GM19438 (cell line): ENCODE measurements at regions not wholly inside any gene's neighbourhood (a gene's known extent, or its start where the extent isn't known, plus 50 kb on each side); places are given as distances from the start of the nearest gene placed in this dataset.
"Not testable (repeated sequence)": the region's sequence is repeated elsewhere in the genome, so short reads cannot be mapped to it uniquely, and the experiment has no call there.

Experiments
- ATAC-seq: cut with Tn5 transposase; IDR thresholded peaks from one replicate; pipeline ENCODE4 v1.9.1; 2021; ENCODE audit warnings: low read depth; ENCODE audit not compliant: unreplicated experiment

GRCh38 chr5:33129309-33129708 lies 311.5 kb upstream of the TARS1 start:
- ATAC-seq = no peak

- no peak for ATAC-seq
Measured at GRCh38 chr5:33136785-33137184, 304.0 kb upstream of the TARS1 start.

GRCh38 chr5:33138145-33138544 lies 302.6 kb upstream of the TARS1 start:
- not testable (repeated sequence) for ATAC-seq

- ATAC-seq = no peak
Measured at GRCh38 chr5:33143405-33144123, 297.2 kb upstream of the TARS1 start.

- ATAC-seq = no peak
Measured at GRCh38 chr5:33146881-33147280, 293.9 kb upstream of the TARS1 start.

- ATAC-seq = no peak
Measured at GRCh38 chr5:33148076-33148513, 292.7 kb upstream of the TARS1 start.

GRCh38 chr5:33153372-33153771 lies 287.4 kb upstream of the TARS1 start:
- no peak for ATAC-seq

GRCh38 chr5:33153831-33154230 lies 286.9 kb upstream of the TARS1 start:
- no peak for ATAC-seq

GRCh38 chr5:33160871-33161270 lies 279.9 kb upstream of the TARS1 start:
- no peak for ATAC-seq

GRCh38 chr5:33161421-33161820 lies 279.3 kb upstream of the TARS1 start:
- ATAC-seq = no peak

- ATAC-seq = no peak
Measured at GRCh38 chr5:33162057-33162456, 278.7 kb upstream of the TARS1 start.

GRCh38 chr5:33166522-33166921 lies 274.2 kb upstream of the TARS1 start:
- no peak for ATAC-seq

- ATAC-seq = no peak
Measured at GRCh38 chr5:33166948-33167347, 273.8 kb upstream of the TARS1 start.

GRCh38 chr5:33167541-33167940 lies 273.2 kb upstream of the TARS1 start:
- ATAC-seq = no peak

GRCh38 chr5:33170411-33170810 lies 270.4 kb upstream of the TARS1 start:
- ATAC-seq = no peak

GRCh38 chr5:33174383-33174782 lies 266.4 kb upstream of the TARS1 start:
- ATAC-seq = no peak

GRCh38 chr5:33179301-33179700 lies 261.5 kb upstream of the TARS1 start:
- ATAC-seq = no peak

GRCh38 chr5:33180900-33181299 lies 259.9 kb upstream of the TARS1 start:
- ATAC-seq = no peak

- ATAC-seq = no peak
Measured at GRCh38 chr5:33182986-33183385, 257.8 kb upstream of the TARS1 start.

GRCh38 chr5:33184367-33184766 lies 256.4 kb upstream of the TARS1 start:
- ATAC-seq = no peak

GRCh38 chr5:33188089-33188488 lies 252.7 kb upstream of the TARS1 start:
- no peak for ATAC-seq

- no peak for ATAC-seq
Measured at GRCh38 chr5:33194914-33195313, 245.9 kb upstream of the TARS1 start.
